NCI-H526 treated with DMSO at 0.1 percent for 48 hours (cell line): ENCODE measurements at regions not wholly inside any gene's neighbourhood (a gene's known extent, or its start where the extent isn't known, plus 50 kb on each side); places are given as distances from the start of the nearest gene placed in this dataset.

ENCODE experiments used
- DNase-seq: peaks from one replicate; lab custom pipeline; 2025; lab: John Stamatoyannopoulos, UW

DNA sequence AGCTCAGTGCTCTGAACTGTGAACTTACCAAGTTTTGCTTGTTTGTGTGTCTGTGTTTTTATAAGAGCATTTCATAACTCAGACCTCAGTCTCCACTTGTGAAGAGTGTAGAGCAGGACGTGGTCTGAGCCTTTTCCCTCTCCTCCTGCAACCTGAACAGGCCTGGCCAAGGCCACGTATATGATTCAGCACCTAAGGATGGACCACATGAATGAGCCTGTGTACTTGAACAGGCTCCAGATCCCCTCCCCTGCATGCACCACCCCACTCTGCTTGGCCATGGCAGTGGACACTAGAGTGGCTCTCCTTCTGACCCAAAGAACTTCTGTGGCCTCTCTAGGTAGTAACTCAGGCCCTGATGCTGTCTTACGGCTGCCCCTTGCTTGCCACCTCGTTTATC, 125.9 kb upstream of the FSTL4 start:
- DNase-seq, result no peak

DNA sequence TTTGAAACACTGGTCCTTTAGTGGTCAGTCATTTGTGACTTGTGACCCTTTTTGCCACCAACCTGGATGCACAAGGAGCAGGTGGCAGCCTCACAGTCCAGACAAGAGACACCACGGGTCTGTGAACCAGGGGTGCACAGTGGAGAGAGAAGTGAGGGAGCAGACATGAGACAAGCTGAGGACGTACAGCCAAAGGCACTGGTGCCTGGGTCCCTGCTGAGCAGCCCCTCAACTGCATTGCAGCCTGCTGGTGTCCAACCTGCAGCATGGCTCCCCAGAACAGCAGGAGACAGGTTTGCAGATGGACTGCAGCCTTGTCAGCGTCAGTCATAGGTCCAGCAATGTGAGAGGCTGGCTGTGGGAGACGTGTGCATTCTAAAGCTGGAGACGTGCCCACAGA, 124.2 kb upstream of the FSTL4 start:
- DNase-seq, result no peak

DNA sequence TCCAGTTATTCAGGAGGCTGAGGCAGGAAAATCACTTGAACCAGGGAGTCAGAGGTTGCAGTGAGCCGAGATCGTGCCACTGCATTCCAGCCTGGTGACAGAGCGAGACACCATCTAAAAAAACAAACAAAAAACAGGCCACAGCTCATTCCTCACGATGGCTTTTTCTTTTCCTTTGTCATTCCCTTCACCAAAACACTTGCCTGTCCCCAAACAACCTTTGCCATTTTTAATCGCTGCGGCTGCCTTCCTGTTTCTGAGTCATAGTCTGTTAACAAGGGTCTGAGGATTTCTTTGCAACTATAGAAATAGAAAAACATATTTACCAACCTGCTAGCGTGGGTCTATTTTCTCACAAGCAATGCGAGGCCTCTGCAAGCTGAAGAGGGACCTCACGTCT, 123.0 kb upstream of the FSTL4 start:
- DNase-seq, result no peak

DNA sequence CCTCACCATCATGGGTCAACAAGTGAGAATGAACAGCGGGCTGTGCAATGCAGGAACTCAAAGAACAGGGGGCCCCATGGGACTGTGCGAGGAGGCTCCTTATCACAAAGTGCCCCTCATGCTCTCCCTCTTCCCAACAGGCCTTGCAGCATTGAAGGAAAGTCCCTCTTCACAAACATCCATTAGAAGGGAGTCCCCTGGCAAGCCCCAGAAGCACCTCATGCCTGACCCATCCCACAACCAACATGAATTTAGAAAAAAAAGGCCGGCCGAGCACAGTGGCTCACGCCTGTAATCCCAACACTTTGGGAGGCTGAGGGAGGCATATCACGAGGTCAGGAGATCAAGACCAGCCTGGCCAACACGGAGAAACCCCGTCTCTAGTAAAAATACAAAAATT, 122.6 kb upstream of the FSTL4 start:
- DNase-seq, result no peak

DNA sequence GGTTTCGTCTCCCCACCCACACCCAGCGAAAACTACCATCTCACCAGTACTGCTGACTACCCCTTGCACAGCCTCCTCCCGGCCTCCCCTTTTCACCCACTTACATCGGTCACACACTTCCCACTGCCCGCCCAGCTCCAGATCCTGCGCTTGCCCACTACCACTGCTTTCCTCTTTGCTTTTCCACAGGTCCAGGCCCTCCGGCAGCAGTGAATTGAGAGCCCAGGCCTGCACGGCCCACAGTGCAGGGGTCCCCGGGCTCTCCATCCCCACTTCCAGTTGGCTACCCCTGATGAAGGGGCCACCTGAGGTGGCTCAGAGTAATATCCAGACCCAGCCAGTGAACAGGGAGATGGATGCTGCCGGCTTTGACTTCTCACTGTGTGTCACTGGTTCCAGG, 120.2 kb upstream of the FSTL4 start:
- no peak for DNase-seq

DNA sequence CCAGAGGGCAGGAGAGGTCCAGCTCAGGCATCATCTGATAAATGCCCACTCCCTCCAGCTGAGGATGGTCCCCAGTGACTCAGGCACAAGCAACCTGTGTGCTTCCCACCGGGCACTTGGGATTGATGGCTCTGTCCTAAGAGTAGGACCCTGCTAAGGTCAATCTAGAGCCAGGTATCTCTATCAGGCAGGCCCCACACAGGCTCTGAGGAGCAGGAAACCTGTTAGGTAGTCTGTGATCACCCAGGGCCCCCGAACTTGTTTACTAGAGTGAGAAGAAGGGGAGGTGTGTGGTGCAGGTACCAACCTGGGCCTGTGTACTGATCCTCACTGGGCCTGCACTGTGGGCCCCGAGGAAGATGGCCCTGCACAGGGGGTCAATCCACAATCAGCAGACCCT, 119.6 kb upstream of the FSTL4 start:
- no peak for DNase-seq

DNA sequence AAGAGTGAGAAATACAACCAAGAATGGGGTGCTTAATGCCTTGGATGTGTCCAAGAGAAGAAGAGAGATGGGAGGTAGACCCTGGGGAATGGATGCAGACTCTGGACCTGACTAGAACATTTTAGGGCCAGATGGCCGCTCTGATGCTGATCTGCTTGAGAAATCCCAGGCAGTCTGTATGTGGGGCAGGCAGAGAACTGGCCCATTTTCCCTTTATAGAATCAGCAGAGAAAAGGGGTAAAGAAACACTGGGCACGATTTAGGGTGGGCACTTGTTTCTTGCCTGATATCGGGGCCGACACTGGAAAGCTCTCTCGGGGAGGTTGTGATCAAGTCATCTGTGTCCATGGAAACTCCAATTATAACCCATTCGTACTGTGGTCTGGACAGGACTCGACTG, 118.5 kb upstream of the FSTL4 start:
- DNase-seq, result no peak

DNA sequence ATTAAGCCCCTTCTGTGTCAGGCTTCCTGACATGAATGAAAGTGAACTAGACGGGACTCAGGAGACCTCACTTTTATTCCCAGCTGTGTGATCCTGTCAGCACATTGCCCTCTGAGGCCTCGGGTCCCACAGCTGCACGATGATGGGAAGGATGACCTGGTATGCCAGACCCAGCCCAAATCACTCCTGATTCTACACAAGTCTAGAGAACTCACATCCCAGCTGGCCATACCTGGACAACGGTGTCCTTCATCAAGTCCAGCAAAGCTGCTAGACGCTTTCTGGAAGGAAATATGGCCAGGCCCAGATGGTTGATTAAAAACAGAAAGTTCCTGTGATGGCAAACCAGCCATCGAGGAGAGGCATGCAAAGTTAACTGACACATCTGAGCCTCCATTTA, 118.0 kb upstream of the FSTL4 start:
- no peak for DNase-seq

DNA sequence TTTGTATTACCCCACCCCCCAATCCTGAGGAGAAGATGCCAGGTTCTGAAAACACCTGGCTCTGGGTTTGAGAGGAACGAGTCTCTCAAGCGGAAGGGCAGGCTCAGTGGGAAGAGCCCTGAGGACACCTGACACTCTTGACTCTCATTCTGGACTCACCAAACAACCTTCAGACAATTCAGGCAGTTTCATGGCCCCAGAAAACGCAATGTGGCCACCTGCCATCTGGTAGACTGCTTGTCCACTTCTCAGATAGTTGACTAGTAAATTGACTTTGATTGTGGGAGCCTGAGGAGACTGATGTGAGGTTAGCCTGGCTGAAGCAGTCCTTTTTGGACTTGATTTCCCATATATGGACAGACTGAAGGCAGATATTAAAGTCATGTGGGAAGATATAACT, 117.5 kb upstream of the FSTL4 start:
- no peak for DNase-seq

DNA sequence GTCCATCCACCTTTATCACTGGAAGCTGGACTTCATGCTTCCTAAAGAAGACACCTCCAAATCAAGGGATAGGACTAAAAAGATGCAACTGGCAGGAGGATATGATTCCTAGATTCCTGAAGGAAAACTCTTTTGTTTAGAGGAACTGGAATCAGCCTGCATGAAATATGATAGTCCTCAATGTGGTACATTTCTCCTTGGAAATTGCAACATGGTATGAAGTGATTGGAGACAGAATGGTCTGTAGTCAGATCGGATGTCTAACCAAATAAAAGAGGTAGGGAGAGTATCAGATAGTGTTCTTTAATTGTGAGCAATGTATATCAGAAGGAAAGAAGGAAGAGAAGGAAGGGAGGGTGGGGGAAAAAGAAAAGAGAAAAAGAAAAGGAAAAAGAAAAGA, 116.1 kb upstream of the FSTL4 start:
- no peak for DNase-seq

DNA sequence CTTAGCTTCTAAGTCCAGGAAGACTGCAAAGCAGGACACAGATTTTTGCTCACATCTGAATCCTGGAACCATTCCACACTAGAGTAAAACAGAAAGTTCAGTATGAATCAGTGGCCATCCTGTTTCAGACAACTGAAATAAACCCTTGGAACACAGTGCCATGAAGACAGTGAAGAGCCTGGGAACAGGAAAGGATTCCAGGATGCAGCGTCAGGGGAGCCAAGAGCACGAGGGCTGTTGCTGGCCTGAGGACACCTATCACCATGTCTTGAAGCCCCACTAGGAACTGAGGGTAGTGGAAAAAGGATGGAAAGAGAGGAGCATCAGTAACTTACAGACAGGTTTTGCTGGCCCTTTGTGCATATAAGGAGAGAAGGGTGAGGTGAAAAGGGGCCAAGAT, 115.3 kb upstream of the FSTL4 start:
- DNase-seq, result no peak

DNA sequence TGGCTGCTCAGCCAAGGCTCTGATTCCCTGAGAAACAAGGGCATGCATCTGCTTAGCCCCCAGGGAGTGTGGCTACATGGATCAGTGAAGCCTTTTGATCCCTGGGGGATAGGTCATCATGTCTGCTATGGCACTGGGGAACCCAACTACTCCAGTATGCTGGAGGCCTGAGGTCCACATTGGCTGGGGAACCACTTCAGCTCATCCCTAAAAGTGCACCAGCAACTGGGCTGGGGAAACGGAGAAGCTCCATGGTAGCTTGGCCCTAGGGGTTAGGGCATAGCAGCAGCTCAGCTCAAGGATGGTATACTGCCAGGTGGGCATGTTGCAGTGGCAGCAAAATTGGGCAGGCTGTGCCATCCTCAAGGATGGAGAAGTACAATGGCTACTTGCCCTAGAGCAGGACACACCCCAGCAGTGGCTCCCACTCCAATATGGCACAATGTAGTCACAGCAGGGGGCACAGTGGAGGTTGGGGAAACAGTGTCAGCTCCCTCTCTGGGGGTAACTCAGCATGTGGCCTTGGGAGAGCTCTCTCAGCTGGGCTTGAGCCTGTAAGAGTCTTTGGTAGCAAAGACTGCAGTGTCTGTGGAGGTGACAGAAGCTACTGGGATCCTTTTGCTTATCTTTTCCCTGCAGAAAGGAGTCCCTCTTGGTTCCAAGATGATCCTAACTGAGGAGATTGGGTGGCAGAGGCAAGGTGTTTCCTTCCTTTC, 111.5 kb upstream of the FSTL4 start:
- no peak for DNase-seq

DNA sequence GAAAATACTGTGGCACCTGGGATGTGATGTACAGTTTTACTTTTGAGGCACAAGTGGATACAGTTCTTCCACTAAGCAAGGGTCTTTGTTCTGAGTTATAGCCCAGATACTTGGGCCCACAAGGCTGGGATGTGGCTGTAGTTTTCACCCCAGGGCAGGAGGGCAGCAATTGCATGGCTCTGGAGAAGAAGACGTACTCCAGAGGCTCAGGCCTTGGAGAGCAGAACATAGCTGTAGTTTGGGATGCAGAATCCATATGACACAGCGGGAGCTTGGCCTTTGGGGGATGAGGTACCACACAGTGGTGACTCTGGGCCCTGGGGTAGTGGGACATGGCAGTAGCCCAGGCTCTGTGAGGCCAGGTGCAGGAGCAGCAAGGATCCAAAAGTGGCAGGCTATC, 110.8 kb upstream of the FSTL4 start:
- no peak for DNase-seq

DNA sequence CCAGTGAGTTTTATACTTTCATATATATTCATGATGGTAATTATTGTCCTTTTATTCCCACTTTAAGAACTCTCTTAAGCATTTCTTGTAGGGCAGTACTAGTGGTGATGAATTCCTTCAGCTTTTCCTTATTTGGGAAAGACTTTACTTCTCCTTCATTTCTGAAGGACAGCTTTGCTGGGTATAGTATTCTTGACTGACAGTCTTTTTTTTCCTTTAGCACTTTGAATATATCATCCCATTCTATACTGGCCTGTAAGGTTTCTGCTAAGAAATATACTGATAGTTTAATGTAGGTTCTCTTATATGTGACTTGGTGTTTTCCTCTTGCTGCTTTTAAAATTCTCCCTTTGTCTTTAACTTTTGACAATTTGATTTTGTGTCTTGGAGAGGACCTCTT, 109.0 kb upstream of the FSTL4 start:
- DNase-seq, result no peak

DNA sequence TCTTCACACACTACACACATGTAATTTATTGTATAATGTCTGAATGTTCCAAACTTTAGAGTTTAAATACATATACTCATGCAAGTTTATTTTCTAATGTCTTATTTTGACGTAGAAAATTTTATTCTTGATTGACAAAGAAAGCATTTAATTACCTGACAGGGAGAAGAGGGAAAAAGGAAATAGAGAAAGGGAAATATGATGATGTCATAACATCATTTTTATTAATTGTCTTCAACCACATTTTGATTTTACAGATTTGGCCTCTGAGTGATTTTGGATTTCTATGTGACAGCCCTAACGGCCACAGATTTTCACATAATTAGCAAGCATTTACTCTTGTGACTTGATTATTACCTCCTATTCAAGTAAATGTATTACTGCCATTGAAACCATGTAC, 106.1 kb upstream of the FSTL4 start:
- DNase-seq, result no peak

DNA sequence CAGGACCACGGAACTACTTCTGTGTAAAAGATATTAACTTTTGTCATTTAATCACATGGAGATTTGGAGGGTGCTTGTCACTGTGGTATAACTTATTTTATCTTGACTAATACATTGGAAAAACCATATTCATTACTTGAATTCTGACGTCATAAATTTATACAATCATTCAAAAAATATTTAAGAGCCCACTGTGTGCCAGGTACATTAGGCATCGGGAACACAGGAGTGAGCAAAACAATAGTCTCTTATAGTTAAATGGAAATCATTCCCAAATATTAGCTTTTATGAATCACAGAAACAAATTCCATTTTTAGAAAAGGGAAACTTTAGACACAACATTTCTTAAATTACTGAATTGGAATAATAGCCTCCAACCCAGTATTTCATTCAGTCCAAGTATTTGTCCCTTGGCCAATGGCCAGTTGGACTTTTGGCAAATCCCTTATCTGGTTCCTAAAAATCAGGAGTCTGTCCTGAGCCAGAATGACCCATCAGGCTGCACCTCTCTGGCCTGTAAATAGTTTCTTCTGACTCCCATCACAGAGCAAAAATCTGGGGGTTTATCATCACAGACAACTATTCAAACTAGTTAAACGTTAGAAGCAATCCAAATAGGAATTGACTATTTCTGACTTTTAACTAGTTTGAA, 104.3 kb upstream of the FSTL4 start:
- DNase-seq, result no peak

DNA sequence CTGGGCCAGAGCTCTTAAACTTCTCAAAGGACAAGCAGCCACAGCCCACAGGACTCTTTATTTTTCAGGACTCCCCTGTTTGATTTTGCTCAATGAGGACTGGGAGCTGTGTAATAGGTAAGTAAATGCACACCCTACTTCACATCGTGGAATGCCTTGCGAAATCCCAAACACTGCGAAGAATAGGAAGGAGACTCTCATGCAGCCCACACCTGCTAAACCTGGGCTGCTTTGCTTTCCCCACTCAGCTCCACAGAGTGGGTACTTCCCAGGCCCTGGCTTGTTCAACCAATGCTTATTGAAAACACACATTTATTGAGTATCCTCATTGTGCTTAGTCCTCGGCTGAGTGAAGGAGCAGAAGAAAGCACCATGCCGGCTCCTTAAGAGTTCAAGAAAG, 103.3 kb upstream of the FSTL4 start:
- DNase-seq, result no peak

DNA sequence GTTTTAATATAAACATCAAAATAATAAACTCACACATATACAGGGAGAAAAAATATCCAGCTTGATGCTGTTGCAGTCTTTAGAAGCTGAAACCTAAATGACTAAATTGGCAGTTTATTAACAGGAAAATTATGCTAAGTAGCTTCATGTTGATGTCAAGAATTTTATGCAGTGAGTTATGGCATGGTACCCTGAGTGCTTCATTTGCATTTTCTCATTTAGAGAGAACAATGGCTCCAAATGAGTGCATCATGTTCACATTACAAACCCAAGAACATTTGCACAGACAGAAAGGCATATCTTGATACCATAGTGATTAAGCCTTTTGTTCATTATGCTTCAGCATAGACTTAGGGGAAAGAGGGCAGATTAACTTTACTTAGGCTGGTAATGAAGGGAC, 102.9 kb upstream of the FSTL4 start:
- DNase-seq, result no peak

DNA sequence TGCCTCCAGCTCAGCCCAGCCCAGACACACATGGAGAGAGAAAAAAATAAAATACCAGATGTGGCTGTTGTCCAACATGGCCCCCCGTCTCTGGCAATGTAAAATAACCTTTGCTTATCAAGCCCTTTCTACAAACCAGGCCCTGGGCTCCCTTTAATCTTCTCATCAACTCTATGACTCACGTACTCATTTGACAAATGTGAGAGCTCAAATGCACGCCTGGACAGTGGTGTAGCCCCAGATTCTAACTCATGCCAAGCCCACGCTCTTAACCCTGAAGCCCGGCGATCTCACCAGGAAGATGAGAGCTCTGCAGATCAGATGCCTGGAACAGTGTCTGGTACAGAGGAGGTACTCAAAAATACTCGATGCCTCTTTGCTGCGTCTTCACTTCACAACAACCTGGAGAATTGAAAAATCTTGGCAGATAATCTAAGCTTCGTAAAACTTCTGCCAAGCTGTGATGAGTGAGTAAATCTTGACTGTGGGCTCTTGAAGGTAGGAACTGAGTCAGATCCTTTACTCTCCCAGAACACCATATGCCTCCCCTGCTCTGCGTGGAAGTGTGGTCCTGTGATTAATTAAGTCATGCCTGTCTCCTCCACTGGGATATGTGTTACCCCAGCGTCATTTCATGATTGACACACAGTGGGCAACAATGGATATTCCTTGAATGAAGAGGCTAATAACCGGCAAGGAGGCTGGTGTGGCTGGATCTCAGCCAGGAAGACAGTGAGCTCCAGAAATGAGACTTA, 102.0 kb upstream of the FSTL4 start:
- DNase-seq, result no peak

DNA sequence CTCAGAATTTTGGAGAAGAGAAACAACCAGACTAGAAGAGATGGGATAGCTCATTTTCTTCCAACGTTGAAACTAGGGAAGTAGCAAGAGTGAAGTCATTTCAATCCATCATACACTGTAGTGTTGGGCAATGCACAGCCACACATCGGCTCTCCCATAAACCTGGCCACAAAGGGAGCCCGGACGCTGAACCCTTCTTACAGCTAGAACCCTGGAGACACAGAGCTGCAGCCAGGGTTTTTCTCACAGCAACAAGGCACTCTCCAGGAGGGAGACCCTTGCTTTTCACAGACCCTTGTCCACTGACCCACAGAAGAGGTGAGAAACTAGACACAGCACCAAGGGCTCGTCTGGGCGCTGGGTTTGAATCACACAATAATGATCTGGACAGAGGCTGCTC, 101.4 kb upstream of the FSTL4 start:
- DNase-seq, result no peak

DNA sequence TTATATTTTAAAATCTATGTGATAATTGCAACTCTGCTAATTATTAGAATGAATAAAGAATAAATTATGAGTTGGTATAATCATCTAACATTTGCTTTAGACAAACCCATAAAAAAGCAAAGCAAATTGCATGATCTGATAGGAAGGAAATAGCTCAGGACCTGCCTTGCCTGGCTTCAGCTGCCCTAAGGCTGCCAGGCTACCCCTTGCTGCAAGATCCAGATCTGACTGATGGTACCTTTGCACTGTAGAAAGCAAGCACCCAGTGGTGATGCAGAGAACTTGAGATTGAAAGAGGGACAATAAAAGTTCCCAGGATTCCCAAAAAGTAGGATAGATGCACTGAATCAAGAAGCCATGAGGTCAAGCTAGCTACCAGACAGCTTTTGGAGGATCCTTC, 100.9 kb upstream of the FSTL4 start:
- no peak for DNase-seq

DNA sequence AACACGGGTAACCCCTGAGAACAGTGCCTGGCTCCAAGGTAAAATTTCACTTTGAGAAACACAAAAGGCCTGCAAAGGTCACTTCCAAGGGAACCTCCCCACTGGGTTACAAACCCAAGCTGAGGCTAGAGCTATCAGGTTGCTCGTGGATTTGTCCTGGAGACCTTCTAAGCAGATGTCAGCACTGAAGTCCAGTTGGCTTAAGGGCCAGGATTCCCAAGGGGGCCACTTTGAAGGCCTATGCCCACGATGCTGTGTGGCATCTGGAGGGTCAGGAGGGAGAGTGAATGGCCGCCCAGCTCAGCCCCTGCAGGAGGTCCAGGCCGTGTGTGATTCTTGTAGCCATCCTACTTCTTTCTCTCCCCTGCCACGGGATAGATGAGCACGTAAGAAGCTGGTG, 100.2 kb upstream of the FSTL4 start:
- no peak for DNase-seq

DNA sequence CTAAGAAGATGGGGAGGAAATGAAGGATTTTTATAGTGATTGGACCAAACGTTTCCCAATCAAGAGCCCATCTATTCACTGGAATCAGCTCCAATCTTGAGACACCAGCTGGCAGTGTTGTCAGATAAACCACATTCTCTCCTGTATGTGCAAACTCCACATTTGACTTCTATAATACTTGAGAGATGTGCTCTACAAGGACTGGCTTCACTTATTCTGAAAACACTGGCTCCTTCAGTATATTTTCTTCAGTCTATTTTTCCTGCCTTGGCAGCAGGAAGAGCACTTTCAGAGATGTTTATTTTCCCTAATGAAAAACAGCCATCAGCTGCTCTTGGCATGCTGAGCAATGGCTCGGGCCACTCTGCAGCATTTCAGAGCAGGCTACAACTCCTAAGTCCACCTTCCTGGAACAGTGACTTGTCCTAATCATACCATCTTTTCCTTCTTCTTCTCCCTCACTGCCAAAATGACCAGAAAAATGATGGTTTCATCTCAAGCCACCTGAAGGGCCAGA, 96.9 kb upstream of the FSTL4 start:
- DNase-seq, result no peak
